ENCODE measurements at regions not wholly inside any gene's neighbourhood (a gene's known extent, or its start where the extent isn't known, plus 50 kb on each side); places are given as distances from the start of the nearest gene placed in this dataset.
A peak's percentile ranks its signal among the peaks of the same experiment; 100 is the strongest.
"Not testable (repeated sequence)": the region's sequence is repeated elsewhere in the genome, so short reads cannot be mapped to it uniquely, and the experiment has no call there.

GRCh38 chr6:2611092-2611491 is 139.6 kb downstream of the MYLK4 start:
- Histone ChIP-seq H3K4me1 (ENCODE audit: control insufficient read depth, insufficient read depth, low read length) (no peaks in the 10 kb centered on the region), H3K9me3 (ENCODE audit: control insufficient read depth, insufficient read depth, low read length) (no peaks in the 10 kb centered on the region), H3K27me3 (ENCODE audit: control insufficient read depth, insufficient read depth, low read length) (no peaks in the 10 kb centered on the region), H3K36me3 (ENCODE audit: control insufficient read depth, insufficient read depth, low read length) (no peaks in the 10 kb centered on the region), H3K4me3 (ENCODE audit: low read depth, low read length) (no peak overlapping the region), H3K9ac (ENCODE audit: low read depth, low read length) (no peak overlapping the region)

DNA sequence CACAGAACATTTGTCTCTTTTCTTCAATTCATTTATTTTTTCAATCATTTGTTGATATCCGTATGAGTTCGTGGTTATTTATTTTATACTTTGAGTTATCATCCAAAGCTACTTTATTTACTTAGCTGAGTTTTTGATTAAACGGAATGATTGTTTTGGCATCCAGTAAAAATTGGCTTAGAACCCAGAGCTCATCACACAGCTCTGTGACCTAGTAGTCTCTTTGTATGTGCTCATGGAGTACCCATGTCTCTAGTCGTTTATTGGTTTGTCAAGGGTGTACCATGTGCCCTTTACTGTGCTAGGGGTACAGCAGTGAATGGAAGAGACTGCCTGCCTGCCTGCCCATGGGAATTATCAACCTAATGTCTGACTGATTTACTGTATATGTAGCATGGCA is 142.2 kb downstream of the MYLK4 start:
- Histone ChIP-seq H3K4me1 (ENCODE audit: control insufficient read depth, insufficient read depth, low read length) (no peaks in the 10 kb centered on the region), H3K9me3 (ENCODE audit: control insufficient read depth, insufficient read depth, low read length) (no peaks in the 10 kb centered on the region), H3K4me3 (ENCODE audit: low read depth, low read length) (no peak overlapping the region), H3K36me3 (ENCODE audit: control insufficient read depth, insufficient read depth, low read length) (no peaks in the 10 kb centered on the region), H3K27me3 (ENCODE audit: control insufficient read depth, insufficient read depth, low read length) (no peaks in the 10 kb centered on the region), H3K9ac (ENCODE audit: low read depth, low read length) (no peak overlapping the region)

- no peaks in the 10 kb centered on the region for H3K4me1 ChIP-seq (ENCODE audit: control insufficient read depth, insufficient read depth, low read length)
- no peaks in the 10 kb centered on the region for H3K27me3 ChIP-seq (ENCODE audit: control insufficient read depth, insufficient read depth, low read length)
- no peak overlapping the region for H3K9ac ChIP-seq (ENCODE audit: low read depth, low read length)
- no peak overlapping the region for H3K4me3 ChIP-seq (ENCODE audit: low read depth, low read length)
- H3K36me3 ChIP-seq (ENCODE audit: control insufficient read depth, insufficient read depth, low read length), result no peaks in the 10 kb centered on the region
- H3K9me3 ChIP-seq (ENCODE audit: control insufficient read depth, insufficient read depth, low read length), result no peaks in the 10 kb centered on the region
These were observed 150.4 kb downstream of the MYLK4 start for GRCh38 chr6:2600363-2600762.

DNA sequence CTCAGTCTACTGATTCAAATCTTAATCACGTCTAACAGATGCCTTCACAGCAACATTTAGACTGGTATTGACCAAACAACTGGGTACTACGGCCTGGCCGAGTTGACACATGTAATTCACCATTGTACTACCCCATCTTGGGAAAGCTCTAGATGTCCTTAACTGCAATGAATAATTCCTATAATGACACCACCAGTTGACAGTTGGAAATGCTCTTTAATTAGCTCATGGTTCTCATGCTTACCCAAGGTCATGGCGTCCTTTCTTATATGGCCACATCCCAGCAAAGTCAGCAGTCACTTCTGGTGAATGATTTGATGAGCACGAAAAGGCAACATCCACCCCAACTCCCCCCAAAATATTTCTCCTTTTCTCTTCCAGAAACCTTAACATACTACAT is 150.9 kb downstream of the MYLK4 start:
- Histone ChIP-seq H3K4me3 (ENCODE audit: low read depth, low read length) (no peak overlapping the region), H3K4me1 (ENCODE audit: control insufficient read depth, insufficient read depth, low read length) (no peaks in the 10 kb centered on the region), H3K27me3 (ENCODE audit: control insufficient read depth, insufficient read depth, low read length) (no peaks in the 10 kb centered on the region), H3K9me3 (ENCODE audit: control insufficient read depth, insufficient read depth, low read length) (no peaks in the 10 kb centered on the region), H3K9ac (ENCODE audit: low read depth, low read length) (no peak overlapping the region), H3K36me3 (ENCODE audit: control insufficient read depth, insufficient read depth, low read length) (no peaks in the 10 kb centered on the region)

- no peaks in the 10 kb centered on the region for H3K36me3 ChIP-seq (ENCODE audit: control insufficient read depth, insufficient read depth, low read length)
- no peaks in the 10 kb centered on the region for H3K9me3 ChIP-seq (ENCODE audit: control insufficient read depth, insufficient read depth, low read length)
- H3K27me3 ChIP-seq (ENCODE audit: control insufficient read depth, insufficient read depth, low read length), result no peaks in the 10 kb centered on the region
- H3K4me3 ChIP-seq (ENCODE audit: low read depth, low read length), result no peak overlapping the region
- H3K9ac ChIP-seq (ENCODE audit: low read depth, low read length), result no peak overlapping the region
- no peaks in the 10 kb centered on the region for H3K4me1 ChIP-seq (ENCODE audit: control insufficient read depth, insufficient read depth, low read length)
These were observed 151.9 kb downstream of the MYLK4 start for GRCh38 chr6:2598867-2599266.

- Histone ChIP-seq H3K9ac (ENCODE audit: low read depth, low read length) (no peak overlapping the region), H3K4me3 (ENCODE audit: low read depth, low read length) (no peak overlapping the region), H3K27me3 (ENCODE audit: control insufficient read depth, insufficient read depth, low read length) (no peaks in the 10 kb centered on the region), H3K9me3 (ENCODE audit: control insufficient read depth, insufficient read depth, low read length) (no peaks in the 10 kb centered on the region), H3K36me3 (ENCODE audit: control insufficient read depth, insufficient read depth, low read length) (no peaks in the 10 kb centered on the region), H3K4me1 (ENCODE audit: control insufficient read depth, insufficient read depth, low read length) (no peaks in the 10 kb centered on the region)
These were observed 152.7 kb downstream of the MYLK4 start for GRCh38 chr6:2597991-2598390.

GRCh38 chr6:2597457-2597856 is 153.3 kb downstream of the MYLK4 start:
- not testable (repeated sequence) for H3K27me3 ChIP-seq (ENCODE audit: control insufficient read depth, insufficient read depth, low read length); H3K36me3 ChIP-seq (ENCODE audit: control insufficient read depth, insufficient read depth, low read length); H3K9ac ChIP-seq (ENCODE audit: low read depth, low read length); H3K9me3 ChIP-seq (ENCODE audit: control insufficient read depth, insufficient read depth, low read length); H3K4me3 ChIP-seq (ENCODE audit: low read depth, low read length); H3K4me1 ChIP-seq (ENCODE audit: control insufficient read depth, insufficient read depth, low read length)

GRCh38 chr6:2596222-2596621 is 154.5 kb downstream of the MYLK4 start:
- H3K9ac ChIP-seq (ENCODE audit: low read depth, low read length), result no peak overlapping the region
- H3K27me3 ChIP-seq (ENCODE audit: control insufficient read depth, insufficient read depth, low read length), result no peaks in the 10 kb centered on the region
- H3K36me3 ChIP-seq (ENCODE audit: control insufficient read depth, insufficient read depth, low read length), result no peaks in the 10 kb centered on the region
- H3K4me1 ChIP-seq (ENCODE audit: control insufficient read depth, insufficient read depth, low read length), result no peaks in the 10 kb centered on the region
- H3K9me3 ChIP-seq (ENCODE audit: control insufficient read depth, insufficient read depth, low read length), result no peaks in the 10 kb centered on the region
- H3K4me3 ChIP-seq (ENCODE audit: low read depth, low read length), result no peak overlapping the region

GRCh38 chr6:2594868-2595267 is 155.9 kb downstream of the MYLK4 start:
- Histone ChIP-seq H3K9ac (ENCODE audit: low read depth, low read length) (no peak overlapping the region), H3K36me3 (ENCODE audit: control insufficient read depth, insufficient read depth, low read length) (no peaks in the 10 kb centered on the region), H3K9me3 (ENCODE audit: control insufficient read depth, insufficient read depth, low read length) (no peaks in the 10 kb centered on the region), H3K4me3 (ENCODE audit: low read depth, low read length) (no peak overlapping the region), H3K4me1 (ENCODE audit: control insufficient read depth, insufficient read depth, low read length) (peaks cover 12% of the 10 kb centered on the region), H3K27me3 (ENCODE audit: control insufficient read depth, insufficient read depth, low read length) (no peaks in the 10 kb centered on the region)

DNA sequence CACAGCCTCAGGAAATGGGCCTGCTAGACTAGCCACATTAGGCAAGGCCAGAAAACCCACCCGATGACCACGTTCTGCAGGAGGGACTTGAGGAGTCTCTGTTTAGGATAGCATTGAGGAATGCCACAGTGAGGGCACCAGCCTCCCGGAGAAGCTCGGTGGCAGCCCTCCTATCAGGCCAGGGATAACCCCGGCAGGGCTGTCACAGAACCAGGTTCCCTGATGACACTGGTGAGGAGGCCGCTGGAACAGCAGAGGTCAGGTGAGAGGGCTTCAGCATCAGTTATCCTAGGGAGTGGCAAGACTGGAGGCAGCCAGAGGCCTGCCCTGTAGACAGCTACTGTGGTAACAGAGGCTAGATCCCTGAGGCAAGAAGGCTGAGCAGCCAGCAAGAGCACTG is 157.6 kb downstream of the MYLK4 start:
- no peak overlapping the region for H3K9ac ChIP-seq (ENCODE audit: low read depth, low read length)
- no peaks in the 10 kb centered on the region for H3K27me3 ChIP-seq (ENCODE audit: control insufficient read depth, insufficient read depth, low read length)
- peaks cover 15% of the 10 kb centered on the region for H3K4me1 ChIP-seq (ENCODE audit: control insufficient read depth, insufficient read depth, low read length)
- no peak overlapping the region for H3K4me3 ChIP-seq (ENCODE audit: low read depth, low read length)
- H3K9me3 ChIP-seq (ENCODE audit: control insufficient read depth, insufficient read depth, low read length), result no peaks in the 10 kb centered on the region
- peaks cover 2% of the 10 kb centered on the region for H3K36me3 ChIP-seq (ENCODE audit: control insufficient read depth, insufficient read depth, low read length)

- Histone ChIP-seq H3K36me3 (ENCODE audit: control insufficient read depth, insufficient read depth, low read length) (peaks cover 2% of the 10 kb centered on the region), H3K9ac (ENCODE audit: low read depth, low read length) (no peak overlapping the region), H3K4me1 (ENCODE audit: control insufficient read depth, insufficient read depth, low read length) (peaks cover 15% of the 10 kb centered on the region), H3K4me3 (ENCODE audit: low read depth, low read length) (peak overlapping the region; percentile 35), H3K27me3 (ENCODE audit: control insufficient read depth, insufficient read depth, low read length) (no peaks in the 10 kb centered on the region), H3K9me3 (ENCODE audit: control insufficient read depth, insufficient read depth, low read length) (no peaks in the 10 kb centered on the region)
These were observed 161.5 kb downstream of the MYLK4 start for GRCh38 chr6:2589171-2589661.

- no peaks in the 10 kb centered on the region for H3K9me3 ChIP-seq (ENCODE audit: control insufficient read depth, insufficient read depth, low read length)
- H3K27me3 ChIP-seq (ENCODE audit: control insufficient read depth, insufficient read depth, low read length), result no peaks in the 10 kb centered on the region
- H3K9ac ChIP-seq (ENCODE audit: low read depth, low read length), result no peak overlapping the region
- H3K36me3 ChIP-seq (ENCODE audit: control insufficient read depth, insufficient read depth, low read length), result no peaks in the 10 kb centered on the region
- H3K4me1 ChIP-seq (ENCODE audit: control insufficient read depth, insufficient read depth, low read length), result peaks cover 9% of the 10 kb centered on the region
- no peak overlapping the region for H3K4me3 ChIP-seq (ENCODE audit: low read depth, low read length)
These were observed 167.3 kb downstream of the MYLK4 start for GRCh38 chr6:2583459-2583858.

- peaks cover 9% of the 10 kb centered on the region for H3K4me1 ChIP-seq (ENCODE audit: control insufficient read depth, insufficient read depth, low read length)
- H3K9me3 ChIP-seq (ENCODE audit: control insufficient read depth, insufficient read depth, low read length), result no peaks in the 10 kb centered on the region
- no peak overlapping the region for H3K4me3 ChIP-seq (ENCODE audit: low read depth, low read length)
- H3K9ac ChIP-seq (ENCODE audit: low read depth, low read length), result no peak overlapping the region
- H3K36me3 ChIP-seq (ENCODE audit: control insufficient read depth, insufficient read depth, low read length), result no peaks in the 10 kb centered on the region
- no peaks in the 10 kb centered on the region for H3K27me3 ChIP-seq (ENCODE audit: control insufficient read depth, insufficient read depth, low read length)
These were observed 168.5 kb downstream of the MYLK4 start for GRCh38 chr6:2582268-2582667.

Measured in iPS-15b (cell line).